ENCODE measurements at regions not wholly inside any gene's neighbourhood (a gene's known extent, or its start where the extent isn't known, plus 50 kb on each side); places are given as distances from the start of the nearest gene placed in this dataset.

DNA sequence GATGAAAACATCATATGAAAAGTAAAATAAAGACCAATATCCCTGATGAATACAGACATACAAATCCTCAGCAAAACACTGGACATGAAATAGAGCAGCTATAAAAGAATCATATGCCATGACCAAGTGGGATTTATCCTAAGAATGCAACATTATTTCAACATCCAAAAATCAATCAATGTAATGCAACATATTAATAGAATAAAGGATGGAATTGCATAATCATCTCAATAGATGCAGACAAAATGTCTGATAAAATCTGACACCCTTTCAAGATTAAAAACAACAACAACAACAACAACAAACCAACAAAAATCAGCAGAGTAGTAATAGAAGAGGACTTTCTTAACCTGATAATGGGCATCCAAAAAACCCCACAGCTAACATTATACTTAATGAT, 63.8 kb upstream of the IL1R1 start:
- no peak overlapping the region for H3K27ac ChIP-seq (ENCODE audit: poor library complexity, severe bottlenecking)
- peaks cover 3% of the 10 kb centered on the region for H3K9me3 ChIP-seq (ENCODE audit: severe bottlenecking)
- no peaks in the 10 kb centered on the region for H3K36me3 ChIP-seq (ENCODE audit: low read depth)
- H3K4me1 ChIP-seq (ENCODE audit: insufficient read depth, poor library complexity, severe bottlenecking) = peaks cover 14% of the 10 kb centered on the region
- H3K4me3 ChIP-seq (ENCODE audit: severe bottlenecking) = no peak overlapping the region
- ATAC-seq (ENCODE audit: low read depth) (no peak), DNase-seq (ENCODE audit: low spot score) (no peak)
- no peaks in the 10 kb centered on the region for H3K27me3 ChIP-seq (ENCODE audit: insufficient read depth, poor library complexity, severe bottlenecking)
- TF ChIP-seq, protein P1, sequence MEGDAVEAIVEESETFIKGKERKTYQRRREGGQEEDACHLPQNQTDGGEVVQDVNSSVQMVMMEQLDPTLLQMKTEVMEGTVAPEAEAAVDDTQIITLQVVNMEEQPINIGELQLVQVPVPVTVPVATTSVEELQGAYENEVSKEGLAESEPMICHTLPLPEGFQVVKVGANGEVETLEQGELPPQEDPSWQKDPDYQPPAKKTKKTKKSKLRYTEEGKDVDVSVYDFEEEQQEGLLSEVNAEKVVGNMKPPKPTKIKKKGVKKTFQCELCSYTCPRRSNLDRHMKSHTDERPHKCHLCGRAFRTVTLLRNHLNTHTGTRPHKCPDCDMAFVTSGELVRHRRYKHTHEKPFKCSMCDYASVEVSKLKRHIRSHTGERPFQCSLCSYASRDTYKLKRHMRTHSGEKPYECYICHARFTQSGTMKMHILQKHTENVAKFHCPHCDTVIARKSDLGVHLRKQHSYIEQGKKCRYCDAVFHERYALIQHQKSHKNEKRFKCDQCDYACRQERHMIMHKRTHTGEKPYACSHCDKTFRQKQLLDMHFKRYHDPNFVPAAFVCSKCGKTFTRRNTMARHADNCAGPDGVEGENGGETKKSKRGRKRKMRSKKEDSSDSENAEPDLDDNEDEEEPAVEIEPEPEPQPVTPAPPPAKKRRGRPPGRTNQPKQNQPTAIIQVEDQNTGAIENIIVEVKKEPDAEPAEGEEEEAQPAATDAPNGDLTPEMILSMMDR (IDR thresholded peaks at IDR 0.05; ENCODE audit: poor library complexity, severe bottlenecking) = no peak

DNA sequence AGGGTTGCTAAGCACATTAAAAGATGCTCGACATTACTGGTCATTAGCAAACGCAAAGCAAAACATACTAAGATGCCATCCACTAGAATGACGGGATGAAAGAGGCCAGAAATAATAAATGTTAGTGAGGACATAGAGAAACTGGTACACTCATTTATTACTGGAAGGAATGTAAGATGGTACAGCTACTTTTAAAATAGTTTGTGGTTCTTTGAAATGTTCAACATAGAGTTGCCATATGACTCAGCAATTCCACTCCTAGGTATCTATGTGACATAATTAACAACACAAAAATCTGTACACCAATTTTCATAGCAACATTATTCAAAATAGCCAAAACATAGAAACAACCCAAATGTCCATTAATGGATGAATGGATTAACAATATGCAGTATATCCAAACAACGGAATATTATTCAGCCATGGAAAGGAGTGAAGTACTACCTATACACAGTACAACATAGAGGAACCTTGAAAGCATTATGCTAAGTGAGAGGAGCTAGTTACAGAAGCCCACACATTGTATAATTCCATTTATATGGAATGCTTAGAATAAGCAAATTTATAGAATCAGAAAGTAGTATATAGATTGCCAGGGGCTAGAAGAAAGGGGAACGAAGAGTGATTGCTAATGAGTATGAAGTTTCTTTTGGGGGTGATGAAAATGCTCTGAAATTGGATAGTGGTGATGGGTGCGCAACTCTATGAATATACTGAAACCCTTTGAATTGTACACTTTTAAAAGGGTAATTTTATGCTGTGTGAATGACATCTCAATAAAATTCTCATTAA, 61.9 kb upstream of the IL1R1 start:
- no peak for ATAC-seq (ENCODE audit: low read depth)
- Histone ChIP-seq H3K36me3 (ENCODE audit: low read depth) (no peaks in the 10 kb centered on the region), H3K27me3 (ENCODE audit: insufficient read depth, poor library complexity, severe bottlenecking) (no peaks in the 10 kb centered on the region), H3K4me1 (ENCODE audit: insufficient read depth, poor library complexity, severe bottlenecking) (peaks cover 22% of the 10 kb centered on the region), H3K4me3 (ENCODE audit: severe bottlenecking) (no peak overlapping the region), H3K27ac (ENCODE audit: poor library complexity, severe bottlenecking) (no peak overlapping the region), H3K9me3 (ENCODE audit: severe bottlenecking) (peaks cover 3% of the 10 kb centered on the region)
- no peak for DNase-seq (ENCODE audit: low spot score)
- TF ChIP-seq, protein P1 (IDR thresholded peaks at IDR 0.05; ENCODE audit: poor library complexity, severe bottlenecking) = no peak

DNA sequence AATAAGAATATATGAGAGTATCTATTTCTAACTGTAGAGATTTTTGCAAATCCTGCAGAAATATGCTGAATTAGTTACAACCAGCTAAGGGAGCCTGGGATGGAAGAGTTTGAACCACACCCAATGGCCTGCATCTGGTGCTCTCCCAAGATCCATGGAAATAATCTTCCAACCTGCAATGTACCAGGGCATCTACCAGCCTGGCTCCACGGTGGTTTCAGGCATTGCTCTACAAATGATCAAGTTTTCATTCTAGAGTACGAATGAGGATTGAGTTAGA, 61.4 kb upstream of the IL1R1 start:
- H3K4me3 ChIP-seq (ENCODE audit: severe bottlenecking) = no peak overlapping the region
- DNase-seq (ENCODE audit: low spot score) = no peak
- TF ChIP-seq, protein P1 (IDR thresholded peaks at IDR 0.05; ENCODE audit: poor library complexity, severe bottlenecking) = no peak
- no peak for ATAC-seq (ENCODE audit: low read depth)
- H3K36me3 ChIP-seq (ENCODE audit: low read depth) = no peaks in the 10 kb centered on the region
- H3K4me1 ChIP-seq (ENCODE audit: insufficient read depth, poor library complexity, severe bottlenecking) = peaks cover 22% of the 10 kb centered on the region
- H3K27ac ChIP-seq (ENCODE audit: poor library complexity, severe bottlenecking) = no peak overlapping the region
- H3K27me3 ChIP-seq (ENCODE audit: insufficient read depth, poor library complexity, severe bottlenecking) = no peaks in the 10 kb centered on the region
- peaks cover 3% of the 10 kb centered on the region for H3K9me3 ChIP-seq (ENCODE audit: severe bottlenecking)

DNA sequence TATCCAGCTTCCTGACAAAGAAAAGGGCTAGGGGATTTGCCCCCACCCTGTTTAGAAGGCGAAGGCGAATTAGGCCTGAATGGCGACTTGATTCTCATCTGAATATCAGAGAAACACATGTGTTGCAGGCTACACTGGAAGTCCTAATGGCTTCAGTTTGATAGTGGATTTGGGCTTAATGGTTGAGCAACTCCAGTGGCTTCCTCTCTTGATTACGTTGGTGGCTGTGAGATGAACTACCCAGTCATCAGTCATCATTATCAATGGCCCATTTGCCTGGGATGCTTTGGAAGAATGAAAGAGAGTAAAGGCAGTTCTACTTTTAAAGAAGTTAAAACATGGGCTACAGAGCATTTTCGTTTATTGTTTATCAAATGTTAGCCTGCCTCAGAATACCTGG, 60.9 kb upstream of the IL1R1 start:
- Histone ChIP-seq H3K27ac (ENCODE audit: poor library complexity, severe bottlenecking) (no peak overlapping the region), H3K4me3 (ENCODE audit: severe bottlenecking) (no peak overlapping the region), H3K27me3 (ENCODE audit: insufficient read depth, poor library complexity, severe bottlenecking) (no peaks in the 10 kb centered on the region), H3K4me1 (ENCODE audit: insufficient read depth, poor library complexity, severe bottlenecking) (peaks cover 22% of the 10 kb centered on the region), H3K9me3 (ENCODE audit: severe bottlenecking) (peaks cover 1% of the 10 kb centered on the region), H3K36me3 (ENCODE audit: low read depth) (no peaks in the 10 kb centered on the region)
- no peak for DNase-seq (ENCODE audit: low spot score)
- ATAC-seq (ENCODE audit: low read depth) = no peak
- TF ChIP-seq, protein P1 (IDR thresholded peaks at IDR 0.05; ENCODE audit: poor library complexity, severe bottlenecking) = no peak

Data from RWPE2 (cell line).